Skeletal muscle satellite cell (primary cell): ENCODE measurements at regions not wholly inside any gene's neighbourhood (a gene's known extent, or its start where the extent isn't known, plus 50 kb on each side); places are given as distances from the start of the nearest gene placed in this dataset.
"Not testable (repeated sequence)": the region's sequence is repeated elsewhere in the genome, so short reads cannot be mapped to it uniquely, and the experiment has no call there.

ENCODE experiments used
- H3K27me3 ChIP-seq: 2 replicates; pipeline ENCODE4 v1.7.0; 2013; ENCODE audit warnings: low read length; ENCODE audit not compliant: control insufficient read depth, insufficient read depth
- H3K36me3 ChIP-seq: 2 replicates; pipeline ENCODE4 v1.7.0; 2013; ENCODE audit warnings: mild to moderate bottlenecking, control low read depth, low read length; ENCODE audit not compliant: insufficient read depth
- H3K4me1 ChIP-seq: 2 replicates; pipeline ENCODE4 v1.7.0; 2013; ENCODE audit warnings: low read length; ENCODE audit not compliant: control insufficient read depth, insufficient read depth
- H3K4me2 ChIP-seq: 2 replicates; pipeline ENCODE4 v1.7.0; 2013; ENCODE audit warnings: mild to moderate bottlenecking, low read length
- H3K4me3 ChIP-seq: 2 replicates; pipeline ENCODE4 v1.7.0; 2013; ENCODE audit warnings: low read length
- H3K9ac ChIP-seq: 2 replicates; pipeline ENCODE4 v1.7.0; 2013; ENCODE audit warnings: mild to moderate bottlenecking, low read depth, low read length, moderate library complexity
- H3K9me3 ChIP-seq: replicated peaks from 2 replicates; pipeline ENCODE4 v1.7.0; 2013; ENCODE audit warnings: mild to moderate bottlenecking, control low read depth, low read length

DNA sequence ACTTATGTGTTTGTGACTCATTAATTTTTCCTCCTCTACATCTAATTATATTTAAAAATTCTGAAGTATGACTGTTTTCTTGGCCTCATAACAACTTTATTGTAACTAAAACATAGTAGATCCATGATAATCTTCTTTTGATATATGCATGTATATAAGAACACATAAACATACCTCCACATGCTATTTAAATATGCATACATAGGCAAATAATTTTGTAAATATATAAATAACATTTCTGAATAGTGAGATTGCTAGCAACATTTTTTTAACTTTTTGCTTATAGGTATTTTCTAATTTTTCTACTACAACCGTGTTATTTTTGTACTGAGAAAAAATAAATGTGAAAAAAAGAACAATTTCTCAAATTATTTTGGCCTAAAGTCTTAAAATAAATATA is 627.6 kb downstream of the HTR1B start:
- Histone ChIP-seq H3K4me3 (no peak overlapping the region), H3K27me3 (no peaks in the 10 kb centered on the region), H3K9me3 (no peaks in the 10 kb centered on the region), H3K9ac (no peak overlapping the region), H3K4me2 (no peak overlapping the region), H3K36me3 (no peaks in the 10 kb centered on the region), H3K4me1 (no peaks in the 10 kb centered on the region)

GRCh38 chr6:76835293-76835692 is 628.0 kb downstream of the HTR1B start:
- H3K36me3 ChIP-seq = no peaks in the 10 kb centered on the region
- no peaks in the 10 kb centered on the region for H3K4me1 ChIP-seq
- H3K9ac ChIP-seq = no peak overlapping the region
- H3K4me3 ChIP-seq = no peak overlapping the region
- H3K4me2 ChIP-seq = no peak overlapping the region
- H3K27me3 ChIP-seq = no peaks in the 10 kb centered on the region
- no peaks in the 10 kb centered on the region for H3K9me3 ChIP-seq

- Histone ChIP-seq H3K4me1 (no peaks in the 10 kb centered on the region), H3K4me3 (no peak overlapping the region), H3K9me3 (no peaks in the 10 kb centered on the region), H3K4me2 (no peak overlapping the region), H3K27me3 (no peaks in the 10 kb centered on the region), H3K9ac (no peak overlapping the region), H3K36me3 (no peaks in the 10 kb centered on the region)
Measured at GRCh38 chr6:76834399-76834798, 628.9 kb downstream of the HTR1B start.

DNA sequence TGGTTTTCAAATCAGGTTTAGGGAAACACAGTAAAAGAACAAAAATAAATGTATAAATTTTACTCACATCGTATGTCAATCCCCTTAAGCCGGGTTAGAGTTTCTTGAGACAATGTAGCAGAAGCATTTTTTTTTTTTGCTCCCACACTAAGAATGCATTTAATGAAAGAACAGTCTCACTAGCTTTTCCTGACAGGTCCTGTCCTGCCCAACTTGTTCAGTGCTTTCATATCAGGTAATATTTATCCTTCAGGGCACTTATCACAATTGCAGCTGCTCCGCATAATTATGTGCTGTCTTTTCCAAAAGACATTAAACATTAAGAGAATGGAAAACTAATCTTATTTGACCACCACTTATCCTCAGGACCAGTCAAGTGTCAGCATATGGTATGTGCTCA is 632.0 kb downstream of the HTR1B start:
- no peaks in the 10 kb centered on the region for H3K4me1 ChIP-seq
- no peak overlapping the region for H3K4me3 ChIP-seq
- no peak overlapping the region for H3K9ac ChIP-seq
- no peak overlapping the region for H3K4me2 ChIP-seq
- H3K36me3 ChIP-seq = no peaks in the 10 kb centered on the region
- H3K9me3 ChIP-seq = no peaks in the 10 kb centered on the region
- H3K27me3 ChIP-seq = no peaks in the 10 kb centered on the region

GRCh38 chr6:76823578-76823977 is 639.7 kb downstream of the HTR1B start:
- H3K27me3 ChIP-seq, H3K36me3 ChIP-seq, H3K4me2 ChIP-seq, H3K9ac ChIP-seq, H3K4me1 ChIP-seq, H3K4me3 ChIP-seq, H3K9me3 ChIP-seq: not testable (repeated sequence)

DNA sequence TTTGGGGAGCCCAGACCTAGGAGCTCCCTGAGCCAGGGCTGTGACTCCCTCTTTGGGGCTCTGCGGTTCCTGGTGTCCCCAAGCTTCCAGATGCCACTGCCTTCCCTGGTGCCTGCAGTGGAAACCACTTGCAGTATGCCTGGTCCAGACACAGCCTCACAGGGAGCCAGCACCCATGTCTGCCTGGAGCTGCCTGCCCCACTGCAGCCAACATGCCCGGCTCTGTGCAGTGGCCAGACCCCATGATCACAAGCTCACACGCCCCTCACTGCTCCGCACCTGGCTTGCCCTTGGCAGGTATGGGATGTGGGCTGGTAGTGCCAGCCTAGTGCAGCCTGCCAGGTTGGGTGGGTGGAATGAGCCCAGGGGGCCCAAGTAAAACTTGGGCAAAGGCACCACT is 644.8 kb downstream of the HTR1B start:
- no peaks in the 10 kb centered on the region for H3K36me3 ChIP-seq
- H3K9ac ChIP-seq = no peak overlapping the region

DNA sequence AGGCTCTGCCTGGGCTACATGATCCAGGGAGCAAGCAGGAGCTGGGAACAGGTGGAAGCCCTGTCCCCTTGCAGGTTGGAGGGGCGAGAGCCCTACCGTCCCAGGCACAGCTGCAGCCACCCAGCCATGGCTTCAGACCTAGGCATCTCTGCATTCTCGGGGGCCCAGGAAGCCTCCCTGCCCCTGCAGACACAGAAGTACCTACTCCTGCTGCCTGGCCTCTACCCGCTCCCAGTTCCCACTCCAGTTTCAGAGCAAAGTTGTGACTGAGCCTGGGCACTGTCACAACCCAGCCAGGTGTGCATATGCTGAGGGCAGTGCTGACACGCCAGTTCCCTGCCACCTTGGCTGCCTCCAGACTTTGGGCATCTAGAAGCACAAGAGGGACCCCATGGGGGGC is 645.9 kb downstream of the HTR1B start:
- Histone ChIP-seq H3K9me3 (no peaks in the 10 kb centered on the region), H3K9ac (no peak overlapping the region), H3K4me2 (no peak overlapping the region), H3K36me3 (no peaks in the 10 kb centered on the region), H3K27me3 (no peaks in the 10 kb centered on the region), H3K4me1 (no peaks in the 10 kb centered on the region), H3K4me3 (no peak overlapping the region)

More for the DNA sequence above, 644.8 kb downstream of the HTR1B start:
- Histone ChIP-seq H3K27me3 (no peaks in the 10 kb centered on the region), H3K4me3 (no peak overlapping the region), H3K4me2 (no peak overlapping the region), H3K9me3 (no peaks in the 10 kb centered on the region), H3K4me1 (no peaks in the 10 kb centered on the region)

GRCh38 chr6:76814496-76815458 is 648.5 kb downstream of the HTR1B start:
- Histone ChIP-seq H3K4me2 (no peak overlapping the region), H3K9me3 (no peaks in the 10 kb centered on the region)

DNA sequence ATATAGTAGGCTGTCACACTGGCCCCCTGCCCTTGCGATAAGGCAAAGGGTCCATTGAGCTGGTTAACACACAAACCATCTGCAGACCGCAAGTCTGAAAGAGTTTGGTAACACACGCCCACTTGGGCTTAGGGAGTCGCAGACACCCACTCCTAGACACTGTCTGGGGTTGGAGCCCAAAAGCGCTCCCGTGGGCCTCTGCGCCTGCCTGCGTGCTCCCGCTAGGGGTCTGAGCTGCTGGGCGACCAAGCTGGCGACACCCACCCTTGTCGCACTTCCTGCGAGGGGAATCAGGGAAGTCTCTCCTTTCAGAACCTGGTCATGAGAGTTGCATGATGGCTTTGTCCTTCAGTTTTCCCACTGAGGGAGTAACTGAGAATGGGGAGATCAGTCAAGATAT is 653.0 kb downstream of the HTR1B start:
- H3K4me3 ChIP-seq = no peak overlapping the region
- no peaks in the 10 kb centered on the region for H3K36me3 ChIP-seq
- no peaks in the 10 kb centered on the region for H3K9me3 ChIP-seq
- no peak overlapping the region for H3K4me2 ChIP-seq
- H3K9ac ChIP-seq = no peak overlapping the region
- H3K27me3 ChIP-seq = no peaks in the 10 kb centered on the region
- no peaks in the 10 kb centered on the region for H3K4me1 ChIP-seq

More at GRCh38 chr6:76814496-76815458, 648.5 kb downstream of the HTR1B start:
- no peak overlapping the region for H3K9ac ChIP-seq
- no peaks in the 10 kb centered on the region for H3K36me3 ChIP-seq
- H3K4me3 ChIP-seq = no peak overlapping the region
- no peaks in the 10 kb centered on the region for H3K27me3 ChIP-seq
- H3K4me1 ChIP-seq = no peaks in the 10 kb centered on the region

- Histone ChIP-seq H3K36me3 (no peaks in the 10 kb centered on the region), H3K4me1 (no peaks in the 10 kb centered on the region), H3K27me3 (no peaks in the 10 kb centered on the region), H3K9ac (no peak overlapping the region), H3K9me3 (no peaks in the 10 kb centered on the region), H3K4me3 (no peak overlapping the region), H3K4me2 (no peak overlapping the region)
Measured at GRCh38 chr6:76803038-76803580, 660.2 kb downstream of the HTR1B start.

DNA sequence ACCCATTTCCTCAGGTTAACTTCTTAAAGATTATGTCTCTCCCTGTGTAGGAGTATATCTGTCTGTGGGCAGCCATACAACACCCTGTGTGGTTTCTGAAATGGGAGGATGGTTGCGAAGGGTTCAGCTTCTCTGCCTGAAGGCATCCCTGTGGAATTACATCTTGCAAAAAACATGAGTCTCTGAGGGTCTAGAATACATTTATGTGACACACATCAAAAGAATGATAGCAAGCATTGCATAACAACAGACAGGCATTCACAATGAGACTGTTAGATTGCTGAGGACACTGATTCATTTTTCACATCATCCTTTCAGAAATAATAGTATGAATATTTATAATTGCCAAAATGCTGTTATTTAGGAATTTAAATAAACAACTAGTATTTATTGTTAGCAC is 670.9 kb downstream of the HTR1B start:
- Histone ChIP-seq H3K4me2 (no peak overlapping the region), H3K4me1 (no peaks in the 10 kb centered on the region), H3K9ac (no peak overlapping the region), H3K4me3 (no peak overlapping the region), H3K27me3 (no peaks in the 10 kb centered on the region), H3K36me3 (no peaks in the 10 kb centered on the region), H3K9me3 (no peaks in the 10 kb centered on the region)

DNA sequence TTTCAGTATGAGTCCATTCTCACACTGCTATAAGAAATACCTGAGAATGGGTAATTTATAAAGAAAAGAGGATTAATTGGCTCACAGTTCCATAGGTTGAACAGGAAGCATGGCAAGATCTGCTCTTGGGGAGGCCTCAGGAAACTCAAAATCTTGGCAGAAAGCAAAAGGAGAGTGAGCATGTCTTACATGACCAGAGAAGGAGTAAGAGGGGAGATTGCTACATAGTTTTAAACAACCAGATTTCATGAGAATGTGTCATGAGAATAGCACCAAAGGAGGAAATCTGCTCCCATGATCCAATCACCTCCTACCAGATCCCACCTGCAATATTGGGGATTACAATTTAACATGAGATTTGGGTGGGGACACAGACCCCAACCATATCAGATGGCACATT is 672.4 kb downstream of the HTR1B start:
- no peak overlapping the region for H3K9ac ChIP-seq
- no peak overlapping the region for H3K4me2 ChIP-seq

More for the DNA sequence above, 672.4 kb downstream of the HTR1B start:
- no peaks in the 10 kb centered on the region for H3K36me3 ChIP-seq
- H3K9me3 ChIP-seq = no peaks in the 10 kb centered on the region
- no peak overlapping the region for H3K4me3 ChIP-seq
- H3K4me1 ChIP-seq = no peaks in the 10 kb centered on the region
- H3K27me3 ChIP-seq = no peaks in the 10 kb centered on the region
